ENCODE measurements at regions not wholly inside any gene's neighbourhood (a gene's known extent, or its start where the extent isn't known, plus 50 kb on each side); places are given as distances from the start of the nearest gene placed in this dataset.

GRCh38 chr2:60042023-60042422 lies 511.4 kb downstream of the BCL11A start:
- TF ChIP-seq EP300 (conservative IDR thresholded peaks at IDR 0.05; ENCODE audit: poor library complexity, severe bottlenecking), result no peak
- no peak for TF ChIP-seq MXI1 (conservative IDR thresholded peaks at IDR 0.05; ENCODE audit: poor library complexity, severe bottlenecking)
- TF ChIP-seq, protein P1, sequence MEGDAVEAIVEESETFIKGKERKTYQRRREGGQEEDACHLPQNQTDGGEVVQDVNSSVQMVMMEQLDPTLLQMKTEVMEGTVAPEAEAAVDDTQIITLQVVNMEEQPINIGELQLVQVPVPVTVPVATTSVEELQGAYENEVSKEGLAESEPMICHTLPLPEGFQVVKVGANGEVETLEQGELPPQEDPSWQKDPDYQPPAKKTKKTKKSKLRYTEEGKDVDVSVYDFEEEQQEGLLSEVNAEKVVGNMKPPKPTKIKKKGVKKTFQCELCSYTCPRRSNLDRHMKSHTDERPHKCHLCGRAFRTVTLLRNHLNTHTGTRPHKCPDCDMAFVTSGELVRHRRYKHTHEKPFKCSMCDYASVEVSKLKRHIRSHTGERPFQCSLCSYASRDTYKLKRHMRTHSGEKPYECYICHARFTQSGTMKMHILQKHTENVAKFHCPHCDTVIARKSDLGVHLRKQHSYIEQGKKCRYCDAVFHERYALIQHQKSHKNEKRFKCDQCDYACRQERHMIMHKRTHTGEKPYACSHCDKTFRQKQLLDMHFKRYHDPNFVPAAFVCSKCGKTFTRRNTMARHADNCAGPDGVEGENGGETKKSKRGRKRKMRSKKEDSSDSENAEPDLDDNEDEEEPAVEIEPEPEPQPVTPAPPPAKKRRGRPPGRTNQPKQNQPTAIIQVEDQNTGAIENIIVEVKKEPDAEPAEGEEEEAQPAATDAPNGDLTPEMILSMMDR (IDR thresholded peaks at IDR 0.05; ENCODE audit: poor library complexity, severe bottlenecking), result no peak
- no peak for TF ChIP-seq RAD21 (conservative IDR thresholded peaks at IDR 0.05)
- TF ChIP-seq, protein P2, sequence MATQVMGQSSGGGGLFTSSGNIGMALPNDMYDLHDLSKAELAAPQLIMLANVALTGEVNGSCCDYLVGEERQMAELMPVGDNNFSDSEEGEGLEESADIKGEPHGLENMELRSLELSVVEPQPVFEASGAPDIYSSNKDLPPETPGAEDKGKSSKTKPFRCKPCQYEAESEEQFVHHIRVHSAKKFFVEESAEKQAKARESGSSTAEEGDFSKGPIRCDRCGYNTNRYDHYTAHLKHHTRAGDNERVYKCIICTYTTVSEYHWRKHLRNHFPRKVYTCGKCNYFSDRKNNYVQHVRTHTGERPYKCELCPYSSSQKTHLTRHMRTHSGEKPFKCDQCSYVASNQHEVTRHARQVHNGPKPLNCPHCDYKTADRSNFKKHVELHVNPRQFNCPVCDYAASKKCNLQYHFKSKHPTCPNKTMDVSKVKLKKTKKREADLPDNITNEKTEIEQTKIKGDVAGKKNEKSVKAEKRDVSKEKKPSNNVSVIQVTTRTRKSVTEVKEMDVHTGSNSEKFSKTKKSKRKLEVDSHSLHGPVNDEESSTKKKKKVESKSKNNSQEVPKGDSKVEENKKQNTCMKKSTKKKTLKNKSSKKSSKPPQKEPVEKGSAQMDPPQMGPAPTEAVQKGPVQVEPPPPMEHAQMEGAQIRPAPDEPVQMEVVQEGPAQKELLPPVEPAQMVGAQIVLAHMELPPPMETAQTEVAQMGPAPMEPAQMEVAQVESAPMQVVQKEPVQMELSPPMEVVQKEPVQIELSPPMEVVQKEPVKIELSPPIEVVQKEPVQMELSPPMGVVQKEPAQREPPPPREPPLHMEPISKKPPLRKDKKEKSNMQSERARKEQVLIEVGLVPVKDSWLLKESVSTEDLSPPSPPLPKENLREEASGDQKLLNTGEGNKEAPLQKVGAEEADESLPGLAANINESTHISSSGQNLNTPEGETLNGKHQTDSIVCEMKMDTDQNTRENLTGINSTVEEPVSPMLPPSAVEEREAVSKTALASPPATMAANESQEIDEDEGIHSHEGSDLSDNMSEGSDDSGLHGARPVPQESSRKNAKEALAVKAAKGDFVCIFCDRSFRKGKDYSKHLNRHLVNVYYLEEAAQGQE (IDR thresholded peaks at IDR 0.05; ENCODE audit: borderline replicate concordance), result no peak
- no peak for TF ChIP-seq TAF1 (IDR thresholded peaks at IDR 0.05; ENCODE audit: low read depth)
- TF ChIP-seq EZH2 (IDR thresholded peaks at IDR 0.05; ENCODE audit: borderline replicate concordance, insufficient read depth, low read length, poor library complexity, severe bottlenecking), result no peak
- TF ChIP-seq POLR2AphosphoS5 (IDR thresholded peaks at IDR 0.05), result no peak
- TF ChIP-seq SMC3 (conservative IDR thresholded peaks at IDR 0.05; ENCODE audit: poor library complexity), result no peak
